HG03460 (cell line): ENCODE measurements at regions not wholly inside any gene's neighbourhood (a gene's known extent, or its start where the extent isn't known, plus 50 kb on each side); places are given as distances from the start of the nearest gene placed in this dataset.
"Not testable (repeated sequence)": the region's sequence is repeated elsewhere in the genome, so short reads cannot be mapped to it uniquely, and the experiment has no call there.

Experiments used
- ATAC-seq: cut with Tn5 transposase; IDR thresholded peaks from one replicate; pipeline ENCODE4 v1.9.1; 2021; ENCODE audit not compliant: unreplicated experiment

GRCh38 chr4:94141001-94141400 is 66.7 kb upstream of the SMARCAD1 start:
- no peak for ATAC-seq

- ATAC-seq, result not testable (repeated sequence)
Measured at GRCh38 chr4:94148052-94148451, 59.6 kb upstream of the SMARCAD1 start.

DNA sequence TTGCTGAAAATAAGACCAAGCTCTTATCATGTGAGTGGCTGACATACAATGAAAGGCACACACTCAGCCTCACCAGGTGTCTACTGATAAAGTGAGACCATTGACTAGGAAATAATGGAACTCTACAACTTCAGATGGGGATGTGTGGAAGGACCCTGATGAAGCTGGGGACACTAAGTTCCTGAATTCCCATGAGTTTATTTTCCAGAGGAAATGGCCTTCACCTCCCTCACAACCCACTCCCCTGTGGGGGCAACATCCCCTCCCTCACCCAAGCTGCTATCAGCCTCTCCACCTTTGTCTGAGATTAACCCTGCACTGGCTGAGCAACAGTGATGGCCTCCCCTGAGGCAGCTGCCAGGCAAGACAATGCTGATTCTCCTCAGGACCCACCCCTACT is 55.2 kb upstream of the SMARCAD1 start:
- no peak for ATAC-seq

DNA sequence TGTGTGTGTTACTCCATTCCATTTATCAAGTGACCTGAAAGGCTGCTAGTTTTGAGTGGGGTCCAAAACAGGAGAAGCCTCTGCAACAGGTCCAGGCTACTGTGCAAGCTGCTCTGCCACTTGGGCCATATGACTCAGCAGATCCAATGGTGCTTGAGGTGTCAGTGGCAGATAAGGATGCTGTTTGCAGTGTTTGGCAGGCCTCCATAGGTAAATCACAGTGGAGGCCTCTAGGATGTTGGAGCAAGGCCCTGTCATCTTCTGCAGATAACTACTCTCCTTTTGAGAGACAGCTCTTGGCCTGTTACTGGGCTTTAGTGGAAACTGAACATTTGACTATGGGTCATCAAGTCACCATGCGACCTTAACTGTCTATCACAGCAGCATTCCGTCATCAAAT is 52.3 kb upstream of the SMARCAD1 start:
- ATAC-seq, result not testable (repeated sequence)

- no peak for ATAC-seq
Measured at GRCh38 chr4:94156826-94157225, 50.8 kb upstream of the SMARCAD1 start.
